ENCODE measurements at regions not wholly inside any gene's neighbourhood (a gene's known extent, or its start where the extent isn't known, plus 50 kb on each side); places are given as distances from the start of the nearest gene placed in this dataset.

GRCh38 chr12:90280033-90280432, 571.4 kb upstream of the ATP2B1 start:
- H3K9me3 Mint-ChIP-seq: peaks cover 27% of the 10 kb centered on the region
- intact Hi-C loops (cut with micrococcal nuclease): loop anchor here (1.0 to 10.0 kb wide), 13 partner anchors 19 to 1499 kb away; no protein-coding TSS in a partner anchor
- CTCF ChIA-PET: interaction anchor here (0.6 kb wide), 1 partner anchor 1140 kb away, joined by 3 read pairs; no protein-coding TSS in a partner anchor
- no peak overlapping the region for H3K4me3 Mint-ChIP-seq
- H3K27me3 Mint-ChIP-seq (ENCODE audit: low read depth): peaks cover 7% of the 10 kb centered on the region
- DNase-seq: no peak
- peaks cover 3% of the 10 kb centered on the region for H3K36me3 Mint-ChIP-seq (ENCODE audit: low read depth)
- H3K4me1 Mint-ChIP-seq (ENCODE audit: low read depth): peaks cover 17% of the 10 kb centered on the region
- H3K27ac Mint-ChIP-seq: peak overlapping the region; percentile 33

GRCh38 chr12:90275088-90275487, 566.5 kb upstream of the ATP2B1 start:
- Mint-ChIP-seq H3K27ac (no peak overlapping the region), H3K36me3 (ENCODE audit: low read depth) (no peaks in the 10 kb centered on the region), H3K4me1 (ENCODE audit: low read depth) (peaks cover 4% of the 10 kb centered on the region), H3K4me3 (no peak overlapping the region), H3K27me3 (ENCODE audit: low read depth) (peaks cover 11% of the 10 kb centered on the region), H3K9me3 (peaks cover 4% of the 10 kb centered on the region)
- CTCF ChIA-PET: no interaction called here
- intact Hi-C loops (cut with micrococcal nuclease): loop anchor here (10.0 kb wide), 1 partner anchor 670 kb away; no protein-coding TSS in a partner anchor
- no peak for DNase-seq

GRCh38 chr12:90274407-90274806, 565.8 kb upstream of the ATP2B1 start:
- no peak for DNase-seq
- intact Hi-C loops (cut with micrococcal nuclease): loop anchor here (10.0 kb wide), 1 partner anchor 670 kb away; no protein-coding TSS in a partner anchor
- no peaks in the 10 kb centered on the region for H3K4me1 Mint-ChIP-seq (ENCODE audit: low read depth)
- CTCF ChIA-PET: no interaction called here
- peaks cover 11% of the 10 kb centered on the region for H3K27me3 Mint-ChIP-seq (ENCODE audit: low read depth)
- no peak overlapping the region for H3K4me3 Mint-ChIP-seq
- no peaks in the 10 kb centered on the region for H3K36me3 Mint-ChIP-seq (ENCODE audit: low read depth)
- H3K9me3 Mint-ChIP-seq: no peaks in the 10 kb centered on the region
- H3K27ac Mint-ChIP-seq: no peak overlapping the region

- CTCF ChIA-PET: interaction anchor here (0.6 kb wide), 1 partner anchor 329 kb away, joined by 4 read pairs; no protein-coding TSS in a partner anchor
- Mint-ChIP-seq H3K9me3 (no peaks in the 10 kb centered on the region), H3K36me3 (ENCODE audit: low read depth) (no peaks in the 10 kb centered on the region), H3K4me1 (ENCODE audit: low read depth) (no peaks in the 10 kb centered on the region), H3K4me3 (no peak overlapping the region), H3K27ac (no peak overlapping the region), H3K27me3 (ENCODE audit: low read depth) (peaks cover 7% of the 10 kb centered on the region)
- DNase-seq: no peak
- intact Hi-C loops (cut with micrococcal nuclease): no loop called here
Observed at GRCh38 chr12:90268574-90268973, 559.9 kb upstream of the ATP2B1 start.

- DNase-seq: no peak
- CTCF ChIA-PET: no interaction called here
- Mint-ChIP-seq H3K27ac (no peak overlapping the region), H3K4me3 (no peak overlapping the region), H3K36me3 (ENCODE audit: low read depth) (no peaks in the 10 kb centered on the region), H3K4me1 (ENCODE audit: low read depth) (no peaks in the 10 kb centered on the region), H3K27me3 (ENCODE audit: low read depth) (peaks cover 4% of the 10 kb centered on the region), H3K9me3 (no peaks in the 10 kb centered on the region)
- intact Hi-C loops (cut with micrococcal nuclease): no loop called here
Observed at GRCh38 chr12:90262251-90262650, 553.6 kb upstream of the ATP2B1 start.

GRCh38 chr12:90261283-90261682, 552.6 kb upstream of the ATP2B1 start:
- H3K9me3 Mint-ChIP-seq: no peaks in the 10 kb centered on the region
- intact Hi-C loops (cut with micrococcal nuclease): no loop called here
- peaks cover 4% of the 10 kb centered on the region for H3K27me3 Mint-ChIP-seq (ENCODE audit: low read depth)
- no peaks in the 10 kb centered on the region for H3K4me1 Mint-ChIP-seq (ENCODE audit: low read depth)
- CTCF ChIA-PET: no interaction called here
- DNase-seq: no peak
- H3K4me3 Mint-ChIP-seq: no peak overlapping the region
- no peak overlapping the region for H3K27ac Mint-ChIP-seq
- no peaks in the 10 kb centered on the region for H3K36me3 Mint-ChIP-seq (ENCODE audit: low read depth)

GRCh38 chr12:90260136-90260535, 551.5 kb upstream of the ATP2B1 start:
- H3K9me3 Mint-ChIP-seq: no peaks in the 10 kb centered on the region
- no peak for DNase-seq
- H3K36me3 Mint-ChIP-seq (ENCODE audit: low read depth): no peaks in the 10 kb centered on the region
- no peaks in the 10 kb centered on the region for H3K4me1 Mint-ChIP-seq (ENCODE audit: low read depth)
- intact Hi-C loops (cut with micrococcal nuclease): no loop called here
- H3K27ac Mint-ChIP-seq: no peak overlapping the region
- H3K4me3 Mint-ChIP-seq: no peak overlapping the region
- CTCF ChIA-PET: no interaction called here
- H3K27me3 Mint-ChIP-seq (ENCODE audit: low read depth): peaks cover 1% of the 10 kb centered on the region

GRCh38 chr12:90257927-90258624, 549.4 kb upstream of the ATP2B1 start:
- Mint-ChIP-seq H3K4me3 (no peak overlapping the region), H3K36me3 (ENCODE audit: low read depth) (no peaks in the 10 kb centered on the region), H3K27me3 (ENCODE audit: low read depth) (no peaks in the 10 kb centered on the region), H3K27ac (no peak overlapping the region), H3K4me1 (ENCODE audit: low read depth) (peaks cover 8% of the 10 kb centered on the region), H3K9me3 (no peaks in the 10 kb centered on the region)
- no peak for DNase-seq
- CTCF ChIA-PET: no interaction called here
- intact Hi-C loops (cut with micrococcal nuclease): no loop called here

GRCh38 chr12:90254796-90255195, 546.2 kb upstream of the ATP2B1 start:
- intact Hi-C loops (cut with micrococcal nuclease): no loop called here
- CTCF ChIA-PET: no interaction called here
- DNase-seq: no peak

GRCh38 chr12:90253674-90254181, 545.1 kb upstream of the ATP2B1 start:
- CTCF ChIA-PET: no interaction called here
- Mint-ChIP-seq H3K36me3 (ENCODE audit: low read depth) (no peaks in the 10 kb centered on the region), H3K4me3 (no peak overlapping the region), H3K9me3 (no peaks in the 10 kb centered on the region), H3K27me3 (ENCODE audit: low read depth) (peaks cover 2% of the 10 kb centered on the region), H3K27ac (no peak overlapping the region), H3K4me1 (ENCODE audit: low read depth) (peaks cover 8% of the 10 kb centered on the region)
- DNase-seq: peak; percentile 60
- intact Hi-C loops (cut with micrococcal nuclease): loop anchor here (1.0 kb wide), 1 partner anchor 710 kb away; no protein-coding TSS in a partner anchor

More at GRCh38 chr12:90254796-90255195, 546.2 kb upstream of the ATP2B1 start:
- peaks cover 8% of the 10 kb centered on the region for H3K4me1 Mint-ChIP-seq (ENCODE audit: low read depth)
- H3K4me3 Mint-ChIP-seq: no peak overlapping the region
- no peak overlapping the region for H3K27ac Mint-ChIP-seq
- no peaks in the 10 kb centered on the region for H3K36me3 Mint-ChIP-seq (ENCODE audit: low read depth)
- peaks cover 2% of the 10 kb centered on the region for H3K27me3 Mint-ChIP-seq (ENCODE audit: low read depth)
- no peaks in the 10 kb centered on the region for H3K9me3 Mint-ChIP-seq

GRCh38 chr12:90253136-90253535, 544.5 kb upstream of the ATP2B1 start:
- no peak overlapping the region for H3K4me3 Mint-ChIP-seq
- H3K4me1 Mint-ChIP-seq (ENCODE audit: low read depth): peaks cover 8% of the 10 kb centered on the region
- intact Hi-C loops (cut with micrococcal nuclease): loop anchor here (1.0 kb wide), 1 partner anchor 710 kb away; no protein-coding TSS in a partner anchor
- no peaks in the 10 kb centered on the region for H3K9me3 Mint-ChIP-seq
- CTCF ChIA-PET: no interaction called here
- H3K27ac Mint-ChIP-seq: no peak overlapping the region
- no peaks in the 10 kb centered on the region for H3K36me3 Mint-ChIP-seq (ENCODE audit: low read depth)
- H3K27me3 Mint-ChIP-seq (ENCODE audit: low read depth): peaks cover 5% of the 10 kb centered on the region
- DNase-seq: no peak

GRCh38 chr12:90250766-90251165, 542.1 kb upstream of the ATP2B1 start:
- Mint-ChIP-seq H3K27me3 (ENCODE audit: low read depth) (peaks cover 5% of the 10 kb centered on the region), H3K27ac (no peak overlapping the region), H3K4me3 (no peak overlapping the region), H3K36me3 (ENCODE audit: low read depth) (no peaks in the 10 kb centered on the region), H3K4me1 (ENCODE audit: low read depth) (peaks cover 8% of the 10 kb centered on the region), H3K9me3 (no peaks in the 10 kb centered on the region)
- CTCF ChIA-PET: interaction anchor here (0.7 kb wide), 1 partner anchor 1944 kb away, joined by 7 read pairs; no protein-coding TSS in a partner anchor
- no peak for DNase-seq
- intact Hi-C loops (cut with micrococcal nuclease): no loop called here

- no peaks in the 10 kb centered on the region for H3K9me3 Mint-ChIP-seq
- H3K27ac Mint-ChIP-seq: no peak overlapping the region
- intact Hi-C loops (cut with micrococcal nuclease): no loop called here
- no peaks in the 10 kb centered on the region for H3K36me3 Mint-ChIP-seq (ENCODE audit: low read depth)
- CTCF ChIA-PET: no interaction called here
- no peak for DNase-seq
- H3K27me3 Mint-ChIP-seq (ENCODE audit: low read depth): peaks cover 5% of the 10 kb centered on the region
- peaks cover 8% of the 10 kb centered on the region for H3K4me1 Mint-ChIP-seq (ENCODE audit: low read depth)
- no peak overlapping the region for H3K4me3 Mint-ChIP-seq
Observed at GRCh38 chr12:90250042-90250441, 541.4 kb upstream of the ATP2B1 start.
